HG03045 (cell line): ENCODE measurements at regions not wholly inside any gene's neighbourhood (a gene's known extent, or its start where the extent isn't known, plus 50 kb on each side); places are given as distances from the start of the nearest gene placed in this dataset.
"Not testable (repeated sequence)": the region's sequence is repeated elsewhere in the genome, so short reads cannot be mapped to it uniquely, and the experiment has no call there.

Experiments
- ATAC-seq: cut with Tn5 transposase; IDR thresholded peaks from one replicate; pipeline ENCODE4 v1.9.1; 2021; ENCODE audit warnings: mild to moderate bottlenecking, moderate library complexity; ENCODE audit not compliant: unreplicated experiment

GRCh38 chr6:12605888-12606345, 110.7 kb upstream of the PHACTR1 start:
- no peak for ATAC-seq

GRCh38 chr6:12606616-12607015, 110.0 kb upstream of the PHACTR1 start:
- ATAC-seq: no peak

- ATAC-seq: peak; percentile 61
Observed at GRCh38 chr6:12608016-12608860, 108.3 kb upstream of the PHACTR1 start.

- ATAC-seq: peak; percentile 16
Observed at GRCh38 chr6:12608874-12609273, 107.7 kb upstream of the PHACTR1 start.

- no peak for ATAC-seq
Observed at GRCh38 chr6:12609751-12610150, 106.8 kb upstream of the PHACTR1 start.

- ATAC-seq: no peak
Observed at GRCh38 chr6:12610862-12611261, 105.7 kb upstream of the PHACTR1 start.

- ATAC-seq: no peak
Observed at GRCh38 chr6:12613811-12614210, 102.8 kb upstream of the PHACTR1 start.

GRCh38 chr6:12614456-12614855, 102.1 kb upstream of the PHACTR1 start:
- ATAC-seq: no peak

- ATAC-seq: no peak
Observed at GRCh38 chr6:12618296-12618695, 98.3 kb upstream of the PHACTR1 start.

DNA sequence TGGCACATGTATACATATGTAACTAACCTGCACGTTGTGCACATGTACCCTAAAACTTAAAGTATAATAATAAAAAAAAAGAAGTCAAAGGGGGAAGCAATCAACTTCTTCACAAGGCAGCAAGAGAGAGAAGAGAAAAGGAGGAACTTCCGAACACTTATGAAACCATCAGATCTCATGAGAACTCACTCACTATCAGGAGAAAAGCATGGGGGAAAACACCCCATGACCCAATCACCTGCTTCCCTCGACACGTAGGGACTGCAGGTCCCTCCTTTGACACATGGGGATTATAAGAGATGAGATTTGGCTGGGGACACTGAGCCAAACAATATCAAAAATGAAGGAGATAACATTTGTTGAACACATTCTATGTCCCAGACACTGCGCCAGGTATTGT, 94.8 kb upstream of the PHACTR1 start:
- ATAC-seq: no peak

DNA sequence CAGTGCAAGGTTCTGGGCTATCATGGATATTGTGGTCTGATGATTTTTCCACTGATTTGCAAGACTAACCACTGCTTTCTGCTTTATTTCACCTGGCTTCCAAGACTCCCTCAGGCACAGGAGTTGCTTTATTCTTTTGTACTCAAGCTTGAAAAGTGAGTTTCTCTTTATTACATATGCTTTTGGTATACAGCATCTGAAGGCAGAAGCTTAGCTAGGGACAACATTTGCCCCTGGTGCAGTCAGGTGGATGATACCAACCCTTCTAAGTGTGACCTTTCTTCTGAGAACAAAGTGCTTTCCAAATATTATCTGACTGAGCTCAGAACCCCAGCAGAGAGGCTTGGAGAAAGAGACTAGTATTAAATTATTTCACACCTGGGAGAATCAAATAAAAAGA, 94.0 kb upstream of the PHACTR1 start:
- no peak for ATAC-seq

DNA sequence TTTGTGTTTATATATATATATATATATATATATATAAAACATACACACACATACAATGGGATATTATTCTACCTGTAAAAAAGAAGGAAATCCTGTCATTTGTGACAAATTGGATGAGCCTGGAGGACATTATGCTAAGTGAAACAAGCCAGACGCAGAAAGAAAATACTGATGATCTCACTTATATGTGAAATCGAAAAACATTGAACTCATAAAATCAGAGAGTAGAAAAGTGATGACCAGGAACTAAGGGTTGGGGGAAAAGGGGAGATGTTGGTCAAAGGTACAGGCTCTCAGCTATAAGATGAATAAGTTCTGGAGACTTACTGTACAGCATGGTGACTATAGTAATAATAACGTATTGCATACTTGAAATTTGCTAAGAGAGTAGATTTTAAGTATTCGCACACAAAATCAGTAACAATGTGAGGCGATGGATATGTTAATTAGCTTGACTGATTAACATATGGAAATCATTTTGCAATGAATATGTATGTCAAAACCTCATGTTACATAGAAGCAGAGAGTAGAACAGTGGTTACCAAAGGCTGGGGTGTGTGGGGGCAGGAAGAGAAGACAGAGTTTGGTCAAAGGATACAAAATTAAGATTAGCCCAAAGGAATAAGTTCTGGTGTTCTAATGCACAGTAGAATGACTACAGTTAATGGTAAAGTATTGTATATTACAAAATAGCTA, 92.3 kb upstream of the PHACTR1 start:
- ATAC-seq: no peak

DNA sequence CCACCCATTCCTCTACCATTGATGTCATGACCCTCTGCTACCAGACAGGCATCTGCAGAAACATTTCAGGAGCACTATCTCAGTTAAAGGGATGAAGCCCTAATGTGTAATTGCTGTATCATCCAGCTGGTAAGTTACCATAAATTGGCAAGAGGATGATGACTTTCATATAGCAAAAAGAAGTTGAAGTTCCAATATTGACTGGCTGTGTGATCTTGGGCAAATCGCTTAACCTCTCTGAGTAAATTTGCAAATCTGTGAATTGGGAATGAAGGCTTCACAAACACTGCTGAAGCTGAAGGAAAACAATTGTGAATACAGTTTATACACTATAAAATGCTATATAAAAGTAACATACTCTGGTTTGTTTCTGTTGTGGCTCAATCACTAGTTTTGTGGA, 89.5 kb upstream of the PHACTR1 start:
- no peak for ATAC-seq

- ATAC-seq: no peak
Observed at GRCh38 chr6:12628327-12628726, 88.2 kb upstream of the PHACTR1 start.

DNA sequence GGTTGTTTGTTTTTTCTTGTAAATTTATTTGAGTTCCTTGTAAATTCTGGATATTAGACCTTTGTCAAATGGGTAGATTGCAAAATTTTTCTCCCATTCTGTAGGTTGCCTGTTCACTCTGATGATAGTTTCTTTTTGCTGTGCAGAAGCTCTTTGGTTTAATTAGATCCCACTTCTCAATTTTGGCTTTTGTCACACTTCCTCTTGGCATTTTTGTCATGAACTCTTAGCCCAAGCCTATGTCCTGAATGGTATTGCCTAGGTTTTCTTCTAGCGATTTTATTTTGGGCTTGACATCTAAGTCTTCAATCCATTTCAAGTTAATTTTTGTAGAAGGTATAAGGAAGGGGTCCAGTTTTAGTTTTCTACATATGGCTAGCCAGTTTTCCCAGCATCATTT, 82.8 kb upstream of the PHACTR1 start:
- ATAC-seq: not testable (repeated sequence)

DNA sequence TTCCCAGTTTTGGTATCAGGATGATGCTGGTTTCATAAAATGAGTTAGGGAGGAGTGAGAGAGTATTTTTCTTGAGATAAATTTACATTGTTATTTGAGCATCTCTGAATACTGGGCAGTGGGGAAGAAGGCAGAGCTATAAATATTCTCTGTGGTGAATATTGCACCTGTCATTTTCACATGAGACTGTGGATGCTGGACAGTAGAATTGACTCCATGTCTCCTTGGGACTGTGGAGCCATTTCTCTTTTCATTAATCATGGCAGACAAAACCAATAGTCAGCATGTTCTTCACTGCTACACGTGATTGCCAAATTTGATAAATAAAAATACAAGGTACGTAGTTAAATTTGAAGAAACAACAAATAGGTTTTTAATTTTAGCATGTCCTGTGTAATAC, 81.2 kb upstream of the PHACTR1 start:
- ATAC-seq: no peak

- no peak for ATAC-seq
Observed at GRCh38 chr6:12635813-12636212, 80.8 kb upstream of the PHACTR1 start.

- no peak for ATAC-seq
Observed at GRCh38 chr6:12636336-12636735, 80.2 kb upstream of the PHACTR1 start.

GRCh38 chr6:12637960-12638641, 78.5 kb upstream of the PHACTR1 start:
- ATAC-seq: no peak

DNA sequence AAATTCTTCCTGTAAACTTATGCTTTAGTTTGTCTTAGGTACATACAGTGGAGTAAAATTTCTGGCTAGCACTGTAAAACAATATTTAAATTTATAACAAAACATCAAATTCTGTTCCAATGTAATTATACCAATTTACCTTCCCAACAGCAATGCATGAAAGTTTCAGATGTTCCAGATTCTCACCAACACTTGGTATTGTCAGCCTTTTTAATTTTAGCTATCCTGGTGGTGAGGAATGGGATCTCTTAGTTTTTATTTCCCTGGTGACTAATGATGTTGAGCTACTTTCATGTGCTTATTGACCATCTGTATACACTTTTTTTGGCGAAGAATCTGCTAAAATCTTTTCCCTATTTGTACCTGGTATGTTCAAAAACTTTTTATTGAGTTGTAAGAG, 76.1 kb upstream of the PHACTR1 start:
- no peak for ATAC-seq

- not testable (repeated sequence) for ATAC-seq
Observed at GRCh38 chr6:12641785-12642184, 74.8 kb upstream of the PHACTR1 start.

- ATAC-seq: no peak
Observed at GRCh38 chr6:12645941-12646340, 70.6 kb upstream of the PHACTR1 start.
